ENCODE measurements at regions not wholly inside any gene's neighbourhood (a gene's known extent, or its start where the extent isn't known, plus 50 kb on each side); places are given as distances from the start of the nearest gene placed in this dataset.

GRCh38 chr21:43301409-43302061 lies 125.4 kb downstream of the SIK1 start:
- Histone ChIP-seq H3K4me3 (ENCODE audit: insufficient read depth, low read length) (no peak overlapping the region), H3K4me1 (ENCODE audit: insufficient read depth, low read length) (no peaks in the 10 kb centered on the region), H3K9me3 (ENCODE audit: low read depth, low read length) (no peaks in the 10 kb centered on the region), H3K4me2 (ENCODE audit: insufficient read depth, low read length) (no peak overlapping the region), H3K27me3 (ENCODE audit: insufficient read depth, low read length) (peaks cover 5% of the 10 kb centered on the region), H4K20me1 (ENCODE audit: insufficient read depth, low read length) (no peaks in the 10 kb centered on the region), H3K36me3 (ENCODE audit: insufficient read depth, low read length) (no peaks in the 10 kb centered on the region), H3K27ac (ENCODE audit: low read depth, low read length) (no peak overlapping the region), H3K79me2 (ENCODE audit: insufficient read depth, low read length) (no peaks in the 10 kb centered on the region), H2AFZ (ENCODE audit: low read length) (no peak overlapping the region)
- TF ChIP-seq, protein P1, sequence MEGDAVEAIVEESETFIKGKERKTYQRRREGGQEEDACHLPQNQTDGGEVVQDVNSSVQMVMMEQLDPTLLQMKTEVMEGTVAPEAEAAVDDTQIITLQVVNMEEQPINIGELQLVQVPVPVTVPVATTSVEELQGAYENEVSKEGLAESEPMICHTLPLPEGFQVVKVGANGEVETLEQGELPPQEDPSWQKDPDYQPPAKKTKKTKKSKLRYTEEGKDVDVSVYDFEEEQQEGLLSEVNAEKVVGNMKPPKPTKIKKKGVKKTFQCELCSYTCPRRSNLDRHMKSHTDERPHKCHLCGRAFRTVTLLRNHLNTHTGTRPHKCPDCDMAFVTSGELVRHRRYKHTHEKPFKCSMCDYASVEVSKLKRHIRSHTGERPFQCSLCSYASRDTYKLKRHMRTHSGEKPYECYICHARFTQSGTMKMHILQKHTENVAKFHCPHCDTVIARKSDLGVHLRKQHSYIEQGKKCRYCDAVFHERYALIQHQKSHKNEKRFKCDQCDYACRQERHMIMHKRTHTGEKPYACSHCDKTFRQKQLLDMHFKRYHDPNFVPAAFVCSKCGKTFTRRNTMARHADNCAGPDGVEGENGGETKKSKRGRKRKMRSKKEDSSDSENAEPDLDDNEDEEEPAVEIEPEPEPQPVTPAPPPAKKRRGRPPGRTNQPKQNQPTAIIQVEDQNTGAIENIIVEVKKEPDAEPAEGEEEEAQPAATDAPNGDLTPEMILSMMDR (IDR thresholded peaks at IDR 0.05; ENCODE audit: extremely low read depth, low read depth, low read length), result no peak
- no peak for DNase-seq (ENCODE audit: insufficient read length, low spot score, missing footprints)

DNA sequence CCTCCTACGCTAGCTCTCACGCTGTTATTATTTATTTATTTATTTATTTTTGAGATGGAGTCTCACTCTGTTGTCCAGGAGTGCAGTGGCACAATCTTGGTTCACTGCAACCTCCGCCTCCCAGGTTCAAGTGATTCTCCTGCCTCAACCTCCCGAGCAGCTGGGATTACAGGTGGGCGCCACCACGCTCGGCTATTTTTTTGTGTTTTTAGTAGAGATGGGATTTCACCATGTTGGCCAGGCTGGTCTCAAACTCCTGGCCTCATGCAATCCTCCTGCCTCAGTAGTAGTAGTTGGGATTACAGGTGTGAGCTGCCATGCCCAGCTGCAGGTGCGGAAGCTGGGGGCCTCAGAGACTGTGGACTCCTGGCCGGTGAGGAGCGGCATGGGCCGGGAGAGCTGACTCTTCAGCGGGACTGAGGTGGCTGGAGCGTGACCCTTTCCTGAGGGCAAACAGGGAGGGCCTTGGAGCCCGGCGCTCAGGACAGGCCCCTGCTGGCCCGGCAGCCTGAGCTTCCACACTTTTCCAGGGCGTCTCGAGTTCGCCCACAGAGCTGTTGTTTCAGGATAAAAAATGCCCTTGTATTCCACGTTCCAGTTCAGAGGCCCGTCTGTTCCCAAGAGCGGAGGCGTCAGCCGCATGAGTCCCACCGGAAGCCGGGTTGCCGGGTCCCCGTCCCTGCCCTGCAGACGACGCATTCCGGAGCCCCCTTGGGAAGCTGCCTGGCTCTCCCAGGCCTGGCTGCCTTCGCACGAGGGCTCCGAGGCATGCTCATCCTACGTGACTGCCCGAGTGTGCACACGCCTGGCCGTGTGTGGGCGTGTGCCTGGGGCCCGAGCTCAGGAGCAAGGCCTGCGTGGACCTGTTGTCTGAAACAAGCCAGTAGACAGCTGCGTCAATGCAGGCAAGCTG lies 126.2 kb downstream of the SIK1 start:
- no peak overlapping the region for H3K4me2 ChIP-seq (ENCODE audit: insufficient read depth, low read length)
- H3K27ac ChIP-seq (ENCODE audit: low read depth, low read length), result no peak overlapping the region
- no peaks in the 10 kb centered on the region for H3K4me1 ChIP-seq (ENCODE audit: insufficient read depth, low read length)
- H3K36me3 ChIP-seq (ENCODE audit: insufficient read depth, low read length), result no peaks in the 10 kb centered on the region
- H3K27me3 ChIP-seq (ENCODE audit: insufficient read depth, low read length), result peaks cover 5% of the 10 kb centered on the region
- H4K20me1 ChIP-seq (ENCODE audit: insufficient read depth, low read length), result no peaks in the 10 kb centered on the region
- H3K4me3 ChIP-seq (ENCODE audit: insufficient read depth, low read length), result no peak overlapping the region
- TF ChIP-seq, protein P1 (IDR thresholded peaks at IDR 0.05; ENCODE audit: extremely low read depth, low read depth, low read length), result no peak
- DNase-seq (ENCODE audit: insufficient read length, low spot score, missing footprints), result no peak
- H3K9me3 ChIP-seq (ENCODE audit: low read depth, low read length), result no peaks in the 10 kb centered on the region
- no peak overlapping the region for H2AFZ ChIP-seq (ENCODE audit: low read length)
- H3K79me2 ChIP-seq (ENCODE audit: insufficient read depth, low read length), result no peaks in the 10 kb centered on the region

- no peaks in the 10 kb centered on the region for H3K36me3 ChIP-seq (ENCODE audit: insufficient read depth, low read length)
- no peak overlapping the region for H3K27ac ChIP-seq (ENCODE audit: low read depth, low read length)
These were observed 127.3 kb downstream of the SIK1 start for GRCh38 chr21:43299441-43300277.

More at GRCh38 chr21:43299441-43300277, 127.3 kb downstream of the SIK1 start:
- Histone ChIP-seq H3K27me3 (ENCODE audit: insufficient read depth, low read length) (peaks cover 1% of the 10 kb centered on the region), H4K20me1 (ENCODE audit: insufficient read depth, low read length) (no peaks in the 10 kb centered on the region), H3K4me1 (ENCODE audit: insufficient read depth, low read length) (no peaks in the 10 kb centered on the region), H3K79me2 (ENCODE audit: insufficient read depth, low read length) (no peaks in the 10 kb centered on the region), H3K9me3 (ENCODE audit: low read depth, low read length) (no peaks in the 10 kb centered on the region), H3K4me2 (ENCODE audit: insufficient read depth, low read length) (no peak overlapping the region), H2AFZ (ENCODE audit: low read length) (no peak overlapping the region), H3K4me3 (ENCODE audit: insufficient read depth, low read length) (no peak overlapping the region)
- DNase-seq (ENCODE audit: insufficient read length, low spot score, missing footprints), result no peak
- TF ChIP-seq, protein P1 (IDR thresholded peaks at IDR 0.05; ENCODE audit: extremely low read depth, low read depth, low read length), result no peak

All from osteoblast (primary cell).